Right renal cortex interstitium (tissue), 3 donors: ENCODE measurements at regions not wholly inside any gene's neighbourhood (a gene's known extent, or its start where the extent isn't known, plus 50 kb on each side); places are given as distances from the start of the nearest gene placed in this dataset.

Experiments
- DNase-seq, 3 donors: peaks; one replicate each; pipeline ENCODE4 v3.0.0-alpha.2; 2013; ENCODE audit warnings: low read depth in 3 of 3, low spot score in 2 of 3

DNA sequence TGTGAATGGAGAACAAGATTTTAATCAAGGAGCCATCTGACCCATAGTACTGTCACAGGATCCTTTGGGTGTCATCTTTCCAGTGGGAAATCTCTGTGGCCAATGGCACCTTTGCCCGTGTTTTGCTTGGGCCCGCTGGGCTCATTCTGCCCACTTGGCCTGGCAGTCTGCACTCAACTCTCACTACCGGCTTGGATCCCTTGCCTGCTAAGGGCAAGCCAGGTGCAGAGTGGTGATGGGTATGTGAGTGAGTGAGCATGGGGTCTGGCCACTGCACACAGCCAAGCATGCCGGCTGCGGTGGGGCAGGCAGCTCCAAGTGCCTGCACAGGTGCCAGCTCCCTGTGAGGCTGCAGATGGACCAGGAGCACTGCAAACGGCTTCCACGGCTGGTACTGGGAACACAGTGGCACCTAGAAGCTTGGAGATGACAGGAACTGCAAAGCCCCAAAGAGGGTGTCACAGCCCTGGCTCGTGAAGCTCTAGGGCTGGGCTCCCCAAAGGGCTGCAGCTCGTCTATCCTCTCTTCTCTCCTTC is 454.5 kb downstream of the TMA16 start:
- no peak for DNase-seq

DNA sequence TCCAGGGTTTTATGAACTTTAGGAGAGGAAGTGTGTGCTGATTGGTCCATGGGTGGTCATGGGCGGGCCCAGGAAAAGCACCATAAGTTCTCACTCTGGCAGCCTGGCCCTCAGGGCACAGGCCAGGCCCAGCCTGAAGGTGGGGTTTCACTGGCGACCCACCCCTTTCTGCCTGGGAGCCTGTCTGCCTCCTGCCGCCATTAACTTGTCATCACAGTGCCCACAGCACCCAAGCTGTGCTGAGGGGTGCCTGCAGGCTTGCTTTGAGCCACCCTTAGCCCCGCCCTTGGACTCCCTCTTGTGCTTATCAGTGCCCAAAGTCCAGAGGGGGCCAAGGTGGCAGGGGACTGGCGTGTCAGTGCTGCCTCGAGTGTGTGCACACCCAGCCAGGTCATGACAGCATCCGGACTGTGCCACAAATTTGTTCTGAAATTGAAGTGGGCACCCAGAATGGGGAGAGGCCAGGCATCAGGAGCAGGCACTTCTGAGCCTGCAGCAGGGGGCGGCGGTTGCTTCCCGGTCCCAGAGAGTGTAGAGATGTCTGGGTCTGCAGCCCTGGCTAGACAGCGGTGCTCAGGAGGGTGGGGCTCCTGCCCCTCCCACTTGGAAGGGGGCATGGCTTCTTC is 455.6 kb downstream of the TMA16 start:
- no peak for DNase-seq

DNA sequence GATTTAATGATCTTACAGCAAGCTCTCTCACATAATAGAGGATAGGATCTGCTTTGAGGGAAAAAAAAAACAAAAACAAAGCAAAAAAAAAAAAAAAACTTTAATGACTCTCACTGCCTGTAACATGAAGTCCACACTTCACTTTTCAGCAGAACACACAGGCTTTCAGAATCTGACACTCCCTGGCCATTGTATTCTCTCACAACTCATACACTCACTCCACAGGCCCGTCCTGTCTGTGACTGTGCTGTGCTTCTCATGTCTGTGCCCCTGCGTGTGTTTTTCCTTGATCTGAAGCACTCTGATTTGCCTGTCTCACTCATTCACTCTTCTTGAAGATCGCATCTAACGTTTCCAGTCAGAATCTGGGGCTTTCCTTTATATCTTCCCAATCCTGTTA is 460.8 kb downstream of the TMA16 start:
- no peak for DNase-seq

DNA sequence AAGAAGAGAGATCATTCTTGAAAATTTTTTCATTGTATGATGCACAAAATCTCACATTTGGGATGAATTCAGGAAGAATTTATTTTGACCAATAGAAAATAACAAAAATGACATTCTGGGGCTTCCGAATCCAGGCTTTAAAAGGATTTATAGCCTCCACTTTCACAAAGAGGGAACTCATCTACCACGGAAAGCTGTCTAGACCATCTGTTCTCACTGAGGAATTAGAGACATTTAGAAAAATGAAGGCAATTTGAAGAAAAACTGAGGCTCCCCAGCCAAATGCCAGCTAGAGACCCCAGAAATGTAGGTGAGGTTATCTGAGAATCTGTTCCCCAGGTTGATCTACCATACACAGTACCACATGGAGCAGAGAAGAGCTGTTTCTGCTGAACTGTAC is 464.3 kb downstream of the TMA16 start:
- no peak for DNase-seq

DNA sequence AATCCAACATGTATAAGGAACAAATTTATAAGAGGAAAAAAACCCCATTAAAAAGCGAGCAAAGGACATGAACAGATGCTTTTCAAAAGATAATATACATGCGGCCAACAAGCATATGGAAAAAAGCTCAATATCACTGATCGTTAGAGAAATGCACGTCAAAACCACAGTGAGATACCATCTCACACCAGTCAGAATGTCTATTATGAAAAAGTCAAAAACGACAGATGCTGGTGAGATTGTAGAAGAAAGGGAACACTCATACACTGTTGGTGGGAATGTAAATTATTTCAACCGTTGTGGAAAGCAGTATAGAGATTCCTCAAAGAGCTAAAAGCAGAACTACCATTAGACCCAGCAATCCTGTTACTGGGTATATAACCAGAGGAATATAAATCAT is 465.4 kb downstream of the TMA16 start:
- DNase-seq, result no peak

DNA sequence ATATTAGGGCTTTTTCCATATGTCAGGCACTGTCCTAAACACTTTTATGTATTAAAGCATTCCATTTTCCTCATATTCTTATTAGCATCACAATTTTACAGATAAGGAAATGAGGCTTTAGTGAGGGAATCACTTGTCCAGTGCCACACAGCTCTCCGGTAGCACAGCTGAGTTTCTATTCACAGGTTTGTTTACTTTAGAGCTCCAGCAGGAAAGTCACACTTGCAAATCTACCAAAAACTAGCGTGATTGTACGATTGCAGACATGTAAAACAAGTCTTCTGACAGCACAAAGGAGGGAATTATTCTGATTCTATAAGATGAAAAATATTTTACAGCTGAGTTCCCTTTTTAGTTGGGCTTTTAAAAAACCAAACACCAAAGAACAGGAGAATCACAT is 472.1 kb downstream of the TMA16 start:
- no peak for DNase-seq

DNA sequence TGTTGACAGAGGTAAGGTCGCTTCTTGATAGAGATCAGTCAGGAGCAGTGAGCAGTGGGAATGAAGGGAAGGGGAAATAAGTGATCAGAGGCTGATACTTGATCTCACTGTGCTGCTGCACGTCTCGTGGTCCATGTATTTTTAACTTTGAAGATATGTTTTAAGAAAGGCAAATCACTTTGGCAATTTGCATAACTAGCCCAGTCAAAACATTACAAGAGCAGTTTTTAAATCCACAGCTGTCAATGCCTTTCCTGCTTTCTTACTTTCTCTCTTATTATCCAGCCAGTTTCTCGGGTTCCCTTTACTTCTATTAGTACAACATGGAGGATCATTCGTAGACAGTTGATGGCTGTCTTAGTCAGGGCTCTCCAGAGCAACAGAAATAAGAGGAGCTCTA is 472.8 kb downstream of the TMA16 start:
- DNase-seq, result no peak

DNA sequence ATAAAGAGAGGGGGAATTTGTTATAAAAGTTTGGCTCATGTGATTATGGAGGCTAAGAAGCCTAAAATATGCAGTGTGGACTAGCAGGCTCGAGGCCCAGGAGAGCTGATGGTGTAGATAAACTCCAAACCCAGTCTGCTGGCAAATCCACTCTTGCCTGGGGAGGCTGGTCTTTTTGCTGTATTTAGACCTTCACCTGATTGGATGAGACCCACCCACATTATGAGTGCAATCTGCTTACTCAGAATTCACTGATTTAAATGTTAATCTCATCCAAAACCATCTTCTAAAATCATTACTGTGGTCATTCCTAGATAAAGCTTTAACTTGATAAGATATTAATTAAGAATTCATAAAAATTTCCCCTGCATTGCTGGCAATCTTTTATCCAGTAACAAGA is 473.2 kb downstream of the TMA16 start:
- DNase-seq, result no peak

DNA sequence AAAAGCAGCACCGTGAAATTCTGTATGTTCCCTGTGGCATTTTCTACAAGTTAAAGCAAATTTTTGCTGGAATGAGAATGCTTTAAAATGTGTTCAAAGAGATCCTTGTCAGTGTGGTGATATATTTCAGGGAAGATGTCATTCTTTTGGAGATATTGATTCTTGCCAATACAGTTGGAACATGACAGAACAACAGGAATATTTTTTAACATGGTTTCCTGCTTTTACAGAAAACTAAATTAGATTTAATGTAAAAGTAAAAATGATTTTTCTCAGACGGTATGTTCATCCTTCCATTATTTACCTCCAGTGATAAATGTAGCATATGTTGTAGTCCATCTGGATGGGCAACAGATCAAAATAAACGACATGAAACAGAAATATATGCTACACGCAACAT is 474.8 kb downstream of the TMA16 start:
- no peak for DNase-seq

DNA sequence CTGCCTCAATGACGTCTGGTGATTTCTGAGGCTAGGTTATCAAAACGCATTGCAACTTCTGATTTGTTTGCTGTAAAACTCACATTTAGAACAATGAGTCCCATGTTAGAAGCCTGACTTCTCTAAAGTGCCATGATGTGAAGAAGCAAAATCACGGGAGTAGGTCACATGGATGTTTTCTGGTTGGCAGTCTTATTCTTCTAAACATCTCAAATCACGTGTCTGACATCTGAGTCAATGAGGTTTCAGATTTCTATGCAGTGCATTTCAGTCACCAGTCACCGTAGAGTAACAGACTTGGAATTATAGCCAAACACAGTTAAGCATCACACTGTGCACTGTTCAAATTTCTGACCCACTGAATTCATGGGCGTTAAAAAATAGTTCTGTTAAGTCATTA is 482.1 kb downstream of the TMA16 start:
- DNase-seq, result no peak

DNA sequence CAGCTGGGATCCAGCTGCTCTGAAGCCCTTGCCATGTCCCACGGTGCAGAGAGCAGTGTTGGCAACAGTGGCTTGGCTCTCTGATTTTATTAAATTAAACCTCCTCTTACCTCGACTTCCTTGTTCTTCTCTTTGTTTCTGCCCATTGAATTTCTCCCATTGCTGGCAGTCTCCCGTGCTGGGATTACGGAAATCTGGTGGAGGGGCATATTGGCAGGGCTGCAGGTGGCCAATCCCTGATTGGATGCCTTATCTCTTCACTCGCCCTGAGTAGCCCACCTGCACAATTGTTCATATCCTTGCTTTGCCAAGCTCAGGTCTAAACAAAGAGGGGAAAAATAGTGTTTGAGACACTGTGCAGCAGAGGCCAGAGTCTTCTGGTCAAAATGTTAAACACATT is 493.9 kb downstream of the TMA16 start:
- no peak for DNase-seq

DNA sequence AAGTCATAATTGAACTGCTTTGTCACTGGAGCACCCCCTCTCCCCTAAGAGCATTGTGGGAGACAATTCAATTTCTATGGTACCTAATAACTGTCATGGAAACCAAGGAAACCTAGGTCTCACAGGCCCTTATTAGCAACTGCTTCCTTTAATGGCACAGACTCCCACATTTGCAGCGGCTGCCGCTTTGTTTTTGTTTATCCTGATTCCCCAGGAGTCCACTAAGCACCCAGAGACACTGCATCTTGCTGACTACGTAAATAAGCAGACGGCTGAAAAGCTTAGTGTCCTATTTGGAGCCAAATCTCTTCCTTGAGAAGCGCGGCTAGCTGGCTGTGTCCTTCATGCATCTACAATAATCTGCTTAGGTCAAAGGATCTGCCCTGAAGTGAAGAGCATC is 494.4 kb downstream of the TMA16 start:
- no peak for DNase-seq

DNA sequence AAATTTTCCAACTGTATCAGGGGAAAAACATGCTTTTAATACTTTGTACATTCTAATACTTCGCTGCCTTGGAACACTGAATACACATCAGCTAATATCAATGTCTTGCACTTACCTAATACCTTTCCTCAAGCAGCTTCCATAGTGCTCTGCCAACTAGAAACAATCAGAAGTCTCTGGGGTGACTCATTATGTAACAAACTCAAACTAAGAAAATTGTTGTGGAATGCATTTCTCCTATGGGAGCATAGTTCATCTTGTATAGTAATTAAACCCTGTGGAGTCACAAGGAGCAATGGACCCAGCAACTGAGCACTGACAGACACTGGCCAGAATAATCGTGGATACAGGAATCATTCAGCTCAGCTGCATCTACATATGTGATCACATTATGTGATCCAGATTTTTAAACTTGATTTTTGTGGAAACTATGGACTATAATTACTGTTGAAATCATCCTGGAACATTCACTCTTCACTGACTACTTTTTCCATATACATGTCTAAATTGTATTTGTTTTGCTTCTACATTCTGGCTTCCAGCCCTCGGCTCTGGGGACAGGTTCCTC is 496.9 kb downstream of the TMA16 start:
- DNase-seq, result no peak

DNA sequence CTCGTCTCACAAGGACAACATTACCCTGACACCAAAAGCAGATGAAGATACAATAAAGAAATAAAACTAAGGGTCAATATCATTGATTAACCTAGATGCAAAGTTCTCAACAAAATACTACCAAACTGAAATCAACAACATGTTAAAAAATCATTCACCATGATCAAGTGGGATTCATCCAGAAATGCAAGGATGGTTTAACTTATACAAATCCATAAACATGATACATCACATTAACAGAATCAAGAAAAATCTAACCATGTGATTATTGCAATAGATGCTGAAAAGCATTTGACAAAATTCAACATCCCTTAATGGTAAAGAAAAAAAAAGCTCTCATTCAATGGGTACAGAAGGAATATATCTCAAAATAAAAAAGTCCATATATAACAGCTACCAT is 514.9 kb downstream of the TMA16 start:
- DNase-seq, result no peak

DNA sequence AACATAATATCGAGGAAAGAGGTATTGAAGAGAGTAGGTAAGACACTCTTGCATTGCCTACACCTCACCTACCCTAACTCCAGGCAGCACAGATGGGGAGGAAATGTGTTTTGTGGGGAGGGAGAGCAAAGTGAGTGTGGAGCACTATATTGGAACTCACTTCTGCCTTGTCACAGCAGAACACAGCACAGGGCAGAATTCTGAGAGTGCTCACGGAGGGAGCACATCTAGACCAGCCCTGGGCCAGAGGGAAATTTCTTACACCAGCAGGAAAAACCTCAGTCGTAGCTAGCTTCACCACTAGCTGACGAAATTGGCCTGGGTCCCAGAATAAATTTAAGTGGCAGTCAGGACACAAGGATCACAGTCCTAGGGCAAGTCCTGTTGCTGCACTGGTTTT is 517.3 kb downstream of the TMA16 start:
- no peak for DNase-seq

DNA sequence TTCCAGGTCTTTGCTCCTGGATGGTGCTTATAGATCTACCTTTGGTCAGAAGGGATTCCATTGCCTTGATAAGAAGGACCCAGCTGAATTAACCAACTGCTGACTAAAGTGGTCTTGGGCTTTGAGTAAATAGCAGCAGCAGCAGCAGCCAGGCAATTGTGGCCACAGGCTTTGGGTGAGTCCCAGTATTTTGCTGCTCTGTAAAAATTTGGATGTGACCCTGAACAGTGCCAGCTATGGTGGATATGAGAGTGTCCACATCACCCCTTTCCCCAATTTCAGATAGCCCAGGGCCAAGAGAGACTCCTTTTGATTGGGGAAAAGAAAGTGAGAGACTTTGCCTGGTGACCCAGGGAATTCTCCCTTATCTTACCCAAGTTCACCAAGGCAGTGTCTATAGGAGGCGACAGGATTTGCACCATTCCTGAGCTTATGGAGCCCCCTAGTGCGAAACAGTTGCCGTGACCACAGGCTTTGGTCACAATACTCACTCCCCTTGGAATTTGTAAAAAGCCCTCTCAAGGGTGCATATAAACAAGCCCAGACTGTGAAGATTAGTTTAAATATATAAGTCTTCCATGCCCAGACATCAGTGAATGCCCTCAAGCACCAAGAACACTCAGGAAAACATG is 518.0 kb downstream of the TMA16 start:
- peak in 2 of 3 donors; percentile 8 to 12 for DNase-seq

DNA sequence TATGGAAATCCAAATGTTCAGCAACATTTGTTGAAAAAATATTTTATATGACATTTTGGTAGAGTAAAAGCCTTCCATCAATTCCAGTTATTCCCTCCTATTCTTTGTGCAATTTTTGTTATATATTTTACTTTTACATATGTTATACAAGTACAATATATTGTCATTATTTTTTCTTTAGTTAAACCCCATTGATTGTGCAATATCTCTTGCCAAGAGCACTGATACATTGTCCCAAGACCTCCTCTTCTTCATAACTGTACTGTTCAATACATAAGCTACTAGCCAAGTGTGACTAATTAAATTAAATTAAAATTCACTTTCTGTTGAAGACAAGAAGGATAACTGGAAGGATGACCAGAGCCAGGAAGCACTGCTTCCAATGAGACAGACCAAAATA is 527.5 kb downstream of the TMA16 start:
- DNase-seq, result no peak

DNA sequence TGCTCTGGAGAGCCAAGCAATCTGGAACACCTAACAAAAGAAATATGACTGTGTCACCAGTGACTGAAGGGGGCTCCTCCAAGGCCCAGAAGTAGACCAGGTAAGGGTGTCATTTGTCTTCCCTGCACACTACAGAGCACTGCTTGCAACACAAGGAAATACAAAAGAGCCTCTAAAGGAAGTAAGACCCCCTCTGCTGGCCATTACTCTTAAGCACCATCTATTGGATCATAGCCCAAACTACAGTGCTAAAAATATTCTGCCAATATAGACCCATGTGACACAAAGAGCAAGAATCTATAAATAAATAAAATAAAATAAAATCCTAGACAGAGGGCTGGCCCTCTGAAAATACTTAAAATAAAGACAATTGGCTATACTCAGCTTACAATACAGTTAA is 528.7 kb downstream of the TMA16 start:
- no peak for DNase-seq

DNA sequence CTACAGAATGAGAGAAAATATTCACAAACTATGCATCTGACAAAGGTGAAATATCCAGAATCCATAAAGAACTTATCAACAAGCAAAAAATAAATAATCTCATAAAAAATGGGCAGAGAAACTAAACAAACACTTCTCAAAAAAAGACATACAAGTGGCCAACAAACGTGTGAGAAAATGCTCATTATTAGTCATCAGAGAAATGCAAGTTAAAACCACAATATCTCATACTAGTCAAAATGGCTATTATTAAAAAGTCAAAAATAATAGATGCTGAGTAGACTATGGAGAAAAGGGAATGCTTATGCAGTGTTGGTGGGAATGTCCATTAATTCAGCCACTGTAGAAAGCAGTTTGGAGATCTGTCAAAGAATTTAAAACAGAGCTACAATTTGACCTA is 533.3 kb downstream of the TMA16 start:
- no peak for DNase-seq

DNA sequence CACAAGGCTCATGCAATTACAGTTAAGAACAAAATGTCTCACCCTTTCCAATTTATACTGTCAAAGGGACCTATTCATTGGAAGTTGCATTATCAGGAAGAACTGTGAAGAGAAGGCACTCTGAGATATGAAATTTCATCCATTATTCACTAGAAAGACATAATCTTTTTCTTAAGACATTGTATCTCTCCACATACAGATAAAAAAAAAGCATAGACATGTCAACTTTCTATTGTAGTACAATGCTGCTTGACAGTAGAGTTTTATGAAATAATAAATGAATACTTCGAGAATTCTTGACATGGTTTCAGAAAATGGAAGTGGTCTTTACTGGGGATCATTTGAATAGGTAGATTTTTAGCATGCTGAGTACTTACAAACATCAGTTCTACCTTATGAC is 545.0 kb downstream of the TMA16 start:
- no peak for DNase-seq

DNA sequence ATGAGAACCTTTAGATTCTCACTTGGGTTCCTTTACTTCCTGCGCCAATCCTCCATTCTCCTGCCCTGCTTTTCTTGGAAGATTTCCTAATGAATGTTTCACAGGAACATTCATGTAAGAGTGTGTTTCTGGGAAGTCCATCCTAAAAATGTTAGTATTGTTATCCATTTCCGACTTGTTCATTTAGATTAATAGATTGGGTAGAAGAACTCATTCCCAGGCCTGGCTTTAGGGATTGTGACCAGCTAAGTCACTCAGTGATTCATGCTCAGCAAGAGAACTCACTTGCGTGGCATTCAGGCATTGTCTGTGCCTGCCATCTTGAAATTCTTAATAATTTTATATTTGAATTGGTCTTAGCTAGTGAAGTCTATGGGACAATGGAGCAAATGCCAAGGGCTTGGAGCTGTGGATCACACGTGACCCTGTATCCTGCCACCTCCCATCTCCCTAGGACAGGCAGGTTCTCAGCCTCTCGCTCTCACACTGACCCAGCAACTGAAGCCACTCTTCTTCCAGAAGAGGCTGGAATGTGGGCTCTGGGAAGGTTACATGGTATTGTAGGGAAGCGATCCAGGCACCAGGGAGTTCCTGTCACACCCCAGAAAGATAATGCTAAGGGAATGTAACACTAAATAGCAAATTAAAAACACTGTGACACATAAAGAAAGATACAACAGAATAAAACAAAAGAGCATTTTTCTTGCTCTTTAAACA is 562.1 kb downstream of the TMA16 start:
- DNase-seq, result no peak
